GM13977 (cell line): ENCODE measurements at regions not wholly inside any gene's neighbourhood (a gene's known extent, or its start where the extent isn't known, plus 50 kb on each side); places are given as distances from the start of the nearest gene placed in this dataset.

Source experiments
- DNase-seq: peaks from one replicate; pipeline ENCODE4 v3.0.0; 2012; ENCODE audit warnings: low spot score
- CTCF ChIP-seq: IDR thresholded peaks from 2 replicates; pipeline ENCODE4 v1.5.1; 2012; ENCODE audit warnings: mild to moderate bottlenecking, control low read depth; ENCODE audit not compliant: insufficient read depth; ENCODE audit errors: extremely low read depth, missing control alignments
- in situ Hi-C: fragments of 300-500 bp; cut with MboI; formaldehyde crosslinking; loops from one replicate; pipeline ENCODE4 v1.12.0; 2022; ENCODE audit warnings: low sequenced_read_pairs, low pct_unique_long_range_greater_than_20kb, mixed read lengths, inconsistent platforms; ENCODE audit not compliant: unreplicated experiment

- in situ Hi-C loops: no loop called here
- TF ChIP-seq CTCF: no peak
- DNase-seq: no peak
Observed at GRCh38 chr5:26691486-26691885, 346.9 kb downstream of the CDH9 start.

GRCh38 chr5:26690511-26690910, 347.9 kb downstream of the CDH9 start:
- no peak for TF ChIP-seq CTCF
- DNase-seq: no peak
- in situ Hi-C loops: no loop called here

GRCh38 chr5:26681861-26682260, 356.5 kb downstream of the CDH9 start:
- TF ChIP-seq CTCF: no peak
- in situ Hi-C loops: no loop called here
- DNase-seq: no peak

GRCh38 chr5:26674846-26675245, 363.5 kb downstream of the CDH9 start:
- no peak for TF ChIP-seq CTCF
- in situ Hi-C loops: no loop called here
- no peak for DNase-seq

GRCh38 chr5:26669523-26669922, 368.9 kb downstream of the CDH9 start:
- no peak for DNase-seq
- TF ChIP-seq CTCF: no peak
- in situ Hi-C loops: no loop called here

GRCh38 chr5:26669031-26669430, 369.4 kb downstream of the CDH9 start:
- in situ Hi-C loops: no loop called here
- DNase-seq: no peak
- no peak for TF ChIP-seq CTCF

- TF ChIP-seq CTCF: no peak
- DNase-seq: no peak
- in situ Hi-C loops: no loop called here
Observed at GRCh38 chr5:26666371-26666770, 372.0 kb downstream of the CDH9 start.
